GM19025 (cell line): ENCODE measurements at regions not wholly inside any gene's neighbourhood (a gene's known extent, or its start where the extent isn't known, plus 50 kb on each side); places are given as distances from the start of the nearest gene placed in this dataset.

Source experiments
- ATAC-seq: cut with Tn5 transposase; IDR thresholded peaks from one replicate; pipeline ENCODE4 v1.9.1; 2021; ENCODE audit warnings: mild to moderate bottlenecking, low read depth, moderate library complexity; ENCODE audit not compliant: unreplicated experiment

GRCh38 chr5:30959238-30959637 is 234.2 kb upstream of the CDH6 start:
- ATAC-seq: no peak

GRCh38 chr5:30957591-30957990 is 235.9 kb upstream of the CDH6 start:
- no peak for ATAC-seq

DNA sequence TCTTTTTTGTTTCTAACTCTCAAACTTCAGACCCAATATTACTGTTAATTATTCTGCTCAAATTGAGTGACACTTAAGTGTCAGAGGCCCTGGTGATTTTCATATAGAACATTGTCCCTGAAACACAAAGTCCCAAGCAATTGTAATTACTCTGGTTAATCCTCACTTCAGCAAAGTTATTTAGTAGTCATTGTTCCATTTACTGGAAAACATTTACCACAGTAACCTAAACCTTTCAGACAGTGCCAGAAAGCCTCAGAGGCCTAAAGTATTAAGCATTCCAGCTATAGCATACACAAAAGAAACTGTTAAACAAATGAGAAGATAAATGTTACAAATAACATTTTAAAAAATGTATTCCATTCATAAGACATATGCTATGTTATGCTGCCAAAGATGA is 237.2 kb upstream of the CDH6 start:
- ATAC-seq: no peak

DNA sequence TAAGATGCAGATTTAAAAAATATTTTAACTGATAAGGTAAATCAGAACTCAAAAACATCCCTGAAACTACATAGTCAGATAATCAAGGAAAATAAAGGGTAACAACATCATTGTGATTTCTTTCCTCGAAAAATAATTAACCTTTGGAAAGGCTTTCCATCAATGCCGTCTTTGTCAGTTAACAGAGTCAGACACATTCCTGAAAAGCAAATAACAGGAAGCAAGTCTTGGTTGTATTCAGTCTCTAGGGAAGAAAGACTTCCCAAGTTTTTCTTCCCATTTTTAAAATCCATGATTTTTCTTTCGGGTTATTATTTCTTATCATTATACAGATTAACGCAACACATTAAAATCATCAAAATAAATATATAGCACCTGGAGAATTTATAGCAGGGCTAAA is 256.4 kb upstream of the CDH6 start:
- no peak for ATAC-seq

DNA sequence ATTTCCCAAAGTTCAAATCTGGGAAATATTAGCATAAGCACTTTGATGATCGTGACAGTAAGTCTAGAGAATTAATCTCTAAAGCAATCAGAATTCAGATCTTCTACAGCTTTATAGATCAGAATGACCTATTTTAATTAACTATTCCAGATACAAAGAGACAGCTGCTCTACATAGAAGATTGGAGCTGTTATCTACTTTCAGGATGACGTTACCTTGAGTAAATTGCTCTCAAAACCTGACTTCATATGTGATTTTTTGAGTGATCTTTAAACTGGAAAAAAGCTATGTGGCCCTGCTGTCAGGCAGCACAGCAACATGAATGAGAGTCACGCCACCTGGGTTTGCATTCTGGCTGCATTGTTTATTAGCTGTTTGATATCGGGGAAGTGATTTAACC is 259.9 kb upstream of the CDH6 start:
- no peak for ATAC-seq

DNA sequence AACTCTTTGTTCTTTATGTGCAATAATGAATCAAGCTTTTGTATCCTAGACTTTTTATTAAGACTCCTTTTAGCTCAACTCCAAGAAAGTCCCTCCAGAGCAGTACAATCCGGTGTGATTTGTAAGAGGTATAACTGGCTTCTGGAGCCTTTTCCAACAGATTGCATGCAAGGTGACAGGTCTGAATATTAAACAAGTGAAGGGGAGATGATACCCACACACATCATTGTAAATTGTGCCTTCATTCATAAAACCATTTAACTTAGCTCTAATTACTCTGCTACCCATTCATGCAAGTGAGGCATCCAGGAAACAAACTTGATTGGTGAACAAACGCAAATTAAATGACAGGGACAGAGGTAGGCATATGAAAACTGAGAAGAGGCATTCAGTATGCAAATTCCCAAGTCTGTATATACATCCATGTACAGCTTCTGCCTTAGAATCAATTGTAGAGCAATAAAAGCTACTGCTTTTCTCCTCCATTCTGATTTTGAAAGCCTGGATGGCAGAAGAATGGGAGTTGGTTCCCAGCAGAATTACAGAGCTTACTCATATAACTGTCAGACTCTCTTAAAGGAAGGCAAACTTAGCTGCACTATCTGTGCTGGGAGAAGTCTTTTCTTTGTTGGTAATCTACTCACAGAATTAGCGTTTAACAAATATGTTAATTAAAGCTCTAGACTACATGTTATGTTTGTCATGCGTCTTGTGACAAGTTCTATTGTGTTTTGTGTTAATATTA is 261.0 kb upstream of the CDH6 start:
- no peak for ATAC-seq

DNA sequence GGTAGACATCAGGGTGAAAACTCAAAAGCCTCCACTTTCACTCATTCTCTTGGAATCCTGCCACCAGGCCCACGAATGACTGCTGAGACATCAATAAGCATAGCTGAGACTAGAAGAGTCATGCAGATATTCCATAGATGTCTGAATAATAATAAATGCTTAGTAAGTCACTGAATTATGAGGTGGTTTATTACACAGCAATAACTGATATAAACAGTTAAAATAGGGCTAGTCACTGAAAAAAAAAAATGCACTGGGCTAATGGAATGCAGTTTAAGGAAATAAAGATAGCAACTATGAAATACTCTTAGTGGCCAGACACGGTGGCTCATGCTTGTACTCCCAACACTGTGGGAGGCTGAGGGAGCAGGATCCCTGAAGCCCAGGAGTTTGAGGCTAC is 262.8 kb upstream of the CDH6 start:
- no peak for ATAC-seq

DNA sequence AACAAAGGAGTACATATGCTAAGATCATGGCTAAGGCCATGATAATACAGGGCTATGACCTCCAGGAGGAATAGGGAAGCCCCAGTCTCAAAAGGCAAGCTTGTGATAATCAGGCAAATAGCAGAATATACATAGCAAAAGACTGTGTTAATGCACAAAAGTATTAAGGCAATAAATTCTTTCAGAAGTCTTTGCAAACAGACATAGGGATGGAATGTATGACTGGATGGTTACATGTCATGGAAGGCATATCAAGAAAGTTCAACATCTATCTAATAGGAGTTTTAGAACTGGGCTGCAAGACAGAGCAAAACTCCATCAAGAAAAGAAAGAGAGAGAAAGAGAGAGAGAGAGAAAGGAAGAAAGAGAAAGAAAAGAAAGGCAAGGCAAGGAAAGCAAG is 264.5 kb upstream of the CDH6 start:
- ATAC-seq: no peak

DNA sequence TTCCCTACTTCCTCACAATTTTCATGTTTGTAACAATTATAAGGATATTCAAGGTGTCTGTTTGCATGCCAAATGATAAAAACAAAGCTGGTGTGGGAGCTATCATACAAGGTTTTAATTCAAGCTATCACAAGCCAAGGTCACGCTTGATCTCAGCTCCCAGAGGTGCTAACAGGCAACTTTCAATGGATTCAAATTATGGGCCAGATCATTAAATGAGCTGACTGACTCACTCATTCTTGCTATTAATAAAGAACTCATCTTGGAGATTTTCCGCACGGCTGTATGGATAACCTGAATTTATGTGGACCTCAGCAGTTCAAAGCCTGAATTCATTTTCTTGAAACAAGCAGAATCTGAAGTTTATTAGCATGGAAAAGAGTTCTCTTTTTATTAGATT is 267.3 kb upstream of the CDH6 start:
- ATAC-seq: no peak

DNA sequence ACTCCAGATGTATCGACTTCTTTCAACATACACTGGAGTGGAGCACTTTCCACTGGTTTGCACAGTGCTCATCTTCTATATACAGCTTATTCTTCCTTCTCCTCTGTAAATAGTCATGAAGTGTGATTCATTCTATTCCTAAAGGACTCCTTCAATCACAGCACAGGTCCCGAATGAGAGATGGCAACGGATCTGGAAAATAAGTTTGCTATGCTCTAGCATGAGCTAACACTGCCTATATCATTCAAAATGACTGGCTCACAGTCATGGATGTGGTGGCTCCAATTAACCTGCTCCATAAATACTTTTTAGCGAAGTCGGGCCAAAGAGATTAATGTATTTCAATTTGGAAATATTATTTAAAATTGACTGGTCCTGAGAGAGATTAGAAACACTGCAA is 272.1 kb upstream of the CDH6 start:
- no peak for ATAC-seq

- ATAC-seq: no peak
Measured at GRCh38 chr5:30918171-30918570, 275.3 kb upstream of the CDH6 start.

DNA sequence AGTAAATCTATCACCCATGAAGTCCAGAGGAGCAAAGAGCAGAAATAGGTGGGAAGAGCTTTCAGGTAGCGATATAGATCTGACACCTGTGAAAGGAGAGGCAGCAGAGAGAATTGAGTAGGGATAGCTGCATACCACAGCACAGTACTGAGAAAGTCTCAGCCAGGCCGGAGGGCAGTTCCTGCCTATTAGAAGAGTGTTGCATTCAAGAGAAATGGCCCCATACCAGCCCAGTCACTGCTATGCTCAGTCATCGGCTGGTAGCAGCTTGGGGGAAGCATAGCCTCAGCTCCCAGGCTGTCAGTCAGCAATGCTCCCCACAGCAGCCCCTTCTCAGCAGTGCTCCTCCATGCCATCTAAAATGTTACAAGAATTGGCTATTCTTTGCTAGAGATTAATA is 285.1 kb upstream of the CDH6 start:
- ATAC-seq: no peak

- ATAC-seq: no peak
Measured at GRCh38 chr5:30900367-30900766, 293.1 kb upstream of the CDH6 start.

GRCh38 chr5:30894811-30895210 is 298.7 kb upstream of the CDH6 start:
- ATAC-seq: no peak

GRCh38 chr5:30891660-30892059 is 301.8 kb upstream of the CDH6 start:
- ATAC-seq: no peak

DNA sequence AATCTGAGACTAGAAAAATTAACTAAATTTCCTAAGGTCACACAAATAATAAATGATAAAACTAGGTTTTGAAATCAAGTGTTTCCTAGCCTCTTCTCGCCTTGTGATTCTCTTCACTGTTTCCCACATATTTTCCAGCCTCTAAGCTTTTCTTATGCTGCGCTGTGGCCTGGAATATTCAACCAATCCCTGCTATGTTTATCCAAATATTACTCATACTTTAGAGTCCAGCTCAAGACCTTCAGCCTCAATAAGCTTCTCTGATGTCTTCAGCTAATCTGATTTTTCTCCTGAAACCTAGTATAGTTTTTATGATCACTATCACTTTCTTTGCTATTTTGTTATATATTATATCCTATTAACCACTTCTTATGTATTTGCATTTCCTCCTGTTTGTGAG is 303.1 kb upstream of the CDH6 start:
- no peak for ATAC-seq

DNA sequence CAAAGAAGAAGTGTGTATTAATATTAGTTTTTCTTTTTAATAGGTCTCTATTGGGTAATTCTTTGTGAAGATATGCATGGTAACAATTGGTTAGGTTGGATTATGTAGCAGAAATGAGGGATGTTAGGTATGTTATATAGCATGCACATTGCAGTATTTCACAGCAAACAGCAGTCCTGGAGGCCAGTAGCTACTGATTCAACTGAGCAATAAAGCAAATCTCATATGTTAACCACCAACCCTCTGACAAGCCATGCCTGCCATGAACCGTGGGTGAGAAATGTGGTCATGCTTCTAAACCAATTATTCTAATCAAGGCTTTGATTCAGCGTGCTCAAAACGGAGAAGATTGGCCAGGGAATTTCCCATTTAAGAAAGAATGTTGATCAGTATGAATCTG is 313.0 kb upstream of the CDH6 start:
- ATAC-seq: no peak

DNA sequence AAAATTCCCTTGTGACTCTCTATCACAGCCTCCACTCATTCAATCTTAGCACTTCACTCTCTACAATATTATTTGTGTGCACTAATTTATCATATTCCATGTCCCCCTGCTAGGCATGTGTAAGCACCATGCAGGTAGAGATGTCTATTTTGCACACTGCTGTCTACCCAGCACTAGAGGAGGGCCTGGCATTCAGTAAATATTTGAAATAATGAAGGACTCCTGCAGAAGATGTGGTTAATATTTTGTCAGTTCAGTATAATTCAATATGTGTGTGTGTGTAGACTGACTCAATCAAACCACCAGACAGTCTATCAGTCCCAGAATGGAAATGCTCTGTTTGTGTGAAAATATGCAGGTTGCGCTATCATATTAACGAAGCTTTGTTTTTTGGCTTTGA is 313.6 kb upstream of the CDH6 start:
- ATAC-seq: no peak

DNA sequence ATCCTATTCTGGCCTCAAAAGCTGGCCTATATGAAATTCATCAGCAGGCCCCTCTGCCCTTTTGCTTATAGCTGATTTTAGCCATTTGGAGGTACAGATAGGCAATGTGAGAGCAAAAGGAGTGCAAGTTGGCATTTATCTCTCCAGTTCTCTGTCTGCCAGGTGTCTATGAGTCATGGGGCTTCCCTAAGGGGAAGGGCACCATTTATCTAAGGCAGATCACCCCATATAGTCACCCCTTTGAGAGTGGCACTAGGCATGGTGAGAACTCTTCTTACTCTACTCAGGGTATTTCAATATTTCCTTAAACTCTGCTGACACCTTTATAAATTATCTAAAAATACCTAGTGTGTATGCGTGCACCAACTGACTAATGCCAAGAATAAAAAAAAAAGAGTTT is 314.7 kb upstream of the CDH6 start:
- ATAC-seq: no peak

GRCh38 chr5:30878296-30878695 is 315.2 kb upstream of the CDH6 start:
- ATAC-seq: no peak

DNA sequence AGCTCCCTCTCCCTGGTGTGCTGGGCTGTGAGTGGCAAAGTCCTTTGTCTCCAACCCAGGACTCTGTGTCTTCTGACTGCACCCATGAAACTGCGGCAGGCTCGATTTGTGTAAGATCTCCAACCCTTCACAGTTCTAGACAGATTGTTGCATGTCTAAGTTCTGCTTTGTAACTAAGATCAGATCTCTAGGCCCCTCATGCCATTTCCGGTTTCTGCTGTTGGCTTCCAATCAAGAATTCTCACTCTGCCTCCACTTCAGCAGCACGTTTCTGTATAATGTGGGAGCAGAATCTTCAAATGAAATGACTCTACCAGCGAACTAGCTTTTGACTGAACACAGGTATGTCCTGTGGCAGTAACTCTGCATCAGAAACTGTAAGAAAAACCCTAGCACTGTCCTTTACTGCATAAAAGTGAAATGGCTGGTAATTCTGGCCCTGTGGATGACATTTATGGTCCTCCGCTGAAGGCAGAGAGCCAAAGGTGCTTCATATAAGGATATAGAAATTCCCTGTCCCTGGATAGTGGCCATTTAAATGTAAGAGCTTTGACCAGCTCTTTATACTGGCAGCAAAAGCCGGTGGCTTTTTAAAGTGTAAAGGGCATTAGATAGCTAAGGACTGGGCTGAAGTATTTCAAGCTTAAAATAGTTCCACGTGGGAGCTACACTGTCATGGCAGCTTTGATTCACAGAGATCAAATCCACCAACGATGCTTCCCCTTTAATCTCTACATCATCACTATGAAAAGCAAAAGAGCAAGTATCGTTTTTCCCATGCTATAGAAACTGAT is 319.0 kb upstream of the CDH6 start:
- no peak for ATAC-seq

- no peak for ATAC-seq
Measured at GRCh38 chr5:30871196-30871595, 322.3 kb upstream of the CDH6 start.
